HG02571 (cell line): ENCODE measurements at regions not wholly inside any gene's neighbourhood (a gene's known extent, or its start where the extent isn't known, plus 50 kb on each side); places are given as distances from the start of the nearest gene placed in this dataset.

ENCODE experiments used
- ATAC-seq: cut with Tn5 transposase; IDR thresholded peaks from one replicate; pipeline ENCODE4 v1.9.1; 2021; ENCODE audit warnings: mild to moderate bottlenecking, moderate library complexity; ENCODE audit not compliant: unreplicated experiment

- no peak for ATAC-seq
Observed at GRCh38 chr2:45256173-45256866, 247.1 kb upstream of the SIX2 start.

DNA sequence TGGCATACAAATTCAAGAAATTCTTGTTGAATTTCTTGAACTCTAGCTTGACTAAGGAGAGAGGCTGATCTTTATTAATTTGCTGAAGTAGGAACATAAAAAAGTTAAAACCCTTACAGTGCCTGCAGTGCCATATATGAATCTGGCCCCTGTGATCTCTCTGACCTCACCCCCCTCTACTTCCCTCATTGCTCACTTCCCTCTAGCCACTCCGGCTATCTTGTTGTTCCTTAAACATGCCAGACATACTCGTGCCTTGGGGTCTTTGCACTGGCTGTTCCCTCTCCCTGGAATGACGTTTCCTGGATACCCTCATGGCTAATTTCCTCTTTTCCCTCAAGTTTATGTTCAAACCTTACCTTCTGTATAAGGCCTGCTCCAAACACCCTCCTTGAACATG, 246.3 kb upstream of the SIX2 start:
- no peak for ATAC-seq

DNA sequence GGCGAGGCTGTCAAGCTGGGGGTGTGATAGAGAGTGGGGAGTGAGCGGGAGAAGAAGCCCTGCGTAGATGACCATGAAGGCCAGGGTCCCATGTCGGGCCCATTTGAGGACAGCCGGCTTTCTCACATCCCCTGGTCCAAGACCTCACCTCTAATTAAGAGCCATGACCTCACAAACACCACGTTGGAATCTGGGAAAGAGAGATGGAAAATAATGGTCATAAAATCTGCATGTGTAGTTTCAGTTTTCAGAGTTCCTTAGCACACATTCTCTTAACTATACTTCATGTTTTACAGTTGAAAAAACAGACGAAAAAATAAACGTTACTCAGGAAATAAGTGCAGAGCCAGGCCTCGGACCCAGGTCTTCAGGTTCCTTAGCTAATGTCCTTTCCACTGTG, 244.8 kb upstream of the SIX2 start:
- ATAC-seq = no peak

GRCh38 chr2:45253151-45253550, 243.9 kb upstream of the SIX2 start:
- ATAC-seq = no peak

GRCh38 chr2:45250176-45250575, 240.9 kb upstream of the SIX2 start:
- no peak for ATAC-seq

GRCh38 chr2:45248214-45248613, 239.0 kb upstream of the SIX2 start:
- ATAC-seq = no peak

GRCh38 chr2:45244928-45245327, 235.7 kb upstream of the SIX2 start:
- no peak for ATAC-seq

GRCh38 chr2:45242161-45242741, 233.0 kb upstream of the SIX2 start:
- no peak for ATAC-seq

DNA sequence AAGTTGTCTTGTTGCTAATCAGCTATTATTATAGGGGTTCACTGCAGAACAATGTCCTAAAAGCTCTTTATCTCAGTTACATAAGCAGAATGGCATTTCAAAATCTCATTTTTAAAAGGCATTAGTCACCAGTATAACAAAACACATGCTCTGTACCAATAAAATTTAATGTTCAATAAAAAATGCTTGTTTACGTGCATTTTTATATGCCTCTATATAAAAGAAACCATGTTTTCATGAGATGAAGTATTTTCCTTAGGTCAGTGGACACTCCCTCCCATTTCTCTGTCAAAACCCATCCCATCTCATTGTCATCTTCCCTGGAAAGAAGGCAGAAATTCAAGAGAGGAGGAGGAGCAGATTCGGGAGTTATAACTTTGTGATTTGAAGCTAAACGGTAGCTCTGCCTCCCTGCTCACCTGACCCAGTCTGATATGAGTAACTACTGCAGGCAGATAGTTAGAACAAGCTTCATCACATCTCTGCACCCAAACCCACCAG, 231.9 kb upstream of the SIX2 start:
- ATAC-seq = no peak

DNA sequence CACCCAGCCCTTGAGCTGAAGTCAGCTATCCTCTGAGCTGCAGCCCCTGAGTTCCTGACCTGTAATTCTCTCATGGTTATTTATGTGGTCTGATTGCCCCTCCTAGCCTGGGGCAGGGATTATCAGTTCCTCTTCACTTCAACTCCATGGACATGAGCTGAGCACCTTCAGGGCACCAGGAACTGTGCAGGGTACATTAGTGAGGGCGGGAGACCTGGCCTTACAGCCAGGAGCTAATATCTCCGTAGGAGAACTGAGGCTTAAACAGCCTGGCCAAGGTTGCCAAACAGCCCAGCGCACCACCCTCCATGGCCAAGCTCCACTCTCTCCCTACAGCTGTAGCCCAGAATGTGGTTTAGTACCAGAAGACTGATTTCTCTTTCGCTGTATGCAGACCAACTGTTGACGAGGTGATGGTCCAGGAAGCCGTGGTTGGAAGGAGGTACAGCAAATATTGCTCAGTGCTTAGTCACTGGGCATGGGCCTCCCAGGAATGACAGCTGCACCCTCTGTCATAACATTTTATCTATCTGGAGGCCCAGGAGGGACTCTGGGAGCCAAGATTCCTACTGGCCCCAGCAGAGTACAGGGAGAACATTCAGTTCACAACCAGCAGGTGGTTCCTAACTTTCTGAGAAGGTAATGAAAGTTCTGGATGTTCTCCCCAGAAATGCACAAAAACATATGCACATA, 228.7 kb upstream of the SIX2 start:
- ATAC-seq = no peak

DNA sequence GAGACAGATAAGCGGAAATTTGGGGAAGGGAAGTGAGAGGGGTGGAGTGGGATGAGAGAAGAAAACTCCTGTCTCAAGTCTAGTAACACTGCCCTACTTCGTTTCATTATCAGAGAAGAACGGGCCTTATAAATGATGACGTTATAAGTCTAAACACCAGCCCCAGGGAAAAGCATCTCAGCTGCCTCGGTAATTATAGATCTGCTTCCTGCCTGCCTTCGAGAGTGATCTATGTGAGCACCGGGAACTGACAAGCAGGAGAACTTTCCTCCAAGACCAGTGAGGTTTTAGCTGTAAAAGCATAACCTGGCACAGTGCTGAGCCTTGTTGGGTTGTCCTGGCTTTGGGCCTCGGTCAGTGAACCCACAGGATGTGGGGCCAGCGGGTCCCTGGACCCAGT, 227.9 kb upstream of the SIX2 start:
- ATAC-seq = no peak

GRCh38 chr2:45236268-45236667, 227.0 kb upstream of the SIX2 start:
- ATAC-seq = no peak

DNA sequence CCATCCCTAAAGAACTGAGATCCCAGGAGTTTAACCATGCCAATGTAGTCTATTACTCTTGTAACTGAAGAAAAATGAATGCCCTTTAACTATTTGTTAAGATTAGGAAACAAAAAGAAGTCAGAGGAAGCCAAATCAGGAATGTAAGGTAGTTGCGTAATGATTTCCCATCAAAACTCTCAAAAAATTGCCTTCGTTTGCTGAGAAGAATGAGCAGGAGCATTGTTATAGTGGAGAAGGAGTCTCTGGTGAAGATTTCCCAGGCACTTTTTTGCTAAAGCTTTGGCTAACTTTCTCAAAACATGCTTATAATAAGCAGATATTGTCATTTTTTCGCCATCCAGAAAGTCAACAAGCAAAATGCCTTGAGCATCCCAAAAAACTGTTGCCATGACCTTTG, 224.0 kb upstream of the SIX2 start:
- ATAC-seq = no peak

DNA sequence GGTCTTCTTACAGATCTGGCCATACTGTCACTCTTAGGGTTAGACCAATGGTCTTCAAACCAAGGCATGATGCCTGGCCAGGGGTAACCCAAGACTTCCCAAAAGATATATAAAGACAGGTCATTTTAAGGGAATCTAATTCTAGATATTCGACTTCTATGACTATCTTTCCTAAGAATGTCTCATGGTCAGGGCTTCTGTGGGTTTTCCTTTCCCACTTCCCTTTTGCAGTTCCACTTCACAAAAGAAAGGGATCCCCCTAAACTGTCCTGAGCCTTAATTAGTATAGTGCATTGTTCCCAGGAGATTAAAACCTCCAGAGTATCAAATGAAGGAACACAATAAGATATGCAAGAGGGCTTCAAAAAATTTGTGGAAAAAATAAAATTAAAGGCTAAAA, 223.6 kb upstream of the SIX2 start:
- no peak for ATAC-seq

DNA sequence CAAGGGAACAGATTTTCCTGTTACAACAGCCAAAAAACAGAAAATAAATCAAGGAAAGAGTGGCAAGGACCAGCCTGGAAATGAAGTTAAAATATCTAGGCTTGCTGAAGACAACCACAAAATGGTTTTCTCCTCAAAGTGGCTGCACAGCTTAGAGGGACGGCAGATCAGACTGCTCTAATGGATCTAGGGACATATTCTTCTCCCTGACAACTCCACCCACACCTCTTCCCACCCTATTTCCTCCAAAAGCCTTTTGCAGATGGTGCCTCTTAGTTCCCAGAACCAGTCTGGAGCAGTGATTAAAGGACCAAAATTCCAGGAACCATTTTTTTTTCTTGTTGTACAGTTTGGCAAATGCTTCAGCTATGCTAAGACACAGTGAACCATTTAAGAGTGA, 220.2 kb upstream of the SIX2 start:
- no peak for ATAC-seq

- ATAC-seq = no peak
Observed at GRCh38 chr2:45227347-45227746, 218.1 kb upstream of the SIX2 start.

- ATAC-seq = no peak
Observed at GRCh38 chr2:45224993-45225380, 215.7 kb upstream of the SIX2 start.

GRCh38 chr2:45224321-45224992, 215.2 kb upstream of the SIX2 start:
- no peak for ATAC-seq

DNA sequence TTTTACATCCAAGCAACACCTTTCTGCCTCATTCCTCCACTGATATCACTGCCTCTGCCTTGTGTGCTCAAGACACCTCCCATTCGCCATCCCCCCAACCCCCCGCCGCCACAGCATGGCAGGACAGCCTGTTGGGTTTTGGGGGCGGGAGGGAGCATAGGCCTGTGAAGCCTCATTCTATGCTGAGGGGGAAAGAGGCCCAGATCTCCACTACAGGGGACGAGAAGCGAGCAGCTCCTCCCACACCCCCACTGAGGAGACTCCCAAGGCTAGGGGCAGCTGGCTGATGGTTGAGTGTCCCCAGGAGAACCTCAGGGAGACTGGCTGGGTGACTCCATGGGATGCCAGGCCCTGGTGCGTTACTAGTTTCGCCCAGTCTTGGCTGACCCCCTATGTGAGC, 214.3 kb upstream of the SIX2 start:
- ATAC-seq = no peak

DNA sequence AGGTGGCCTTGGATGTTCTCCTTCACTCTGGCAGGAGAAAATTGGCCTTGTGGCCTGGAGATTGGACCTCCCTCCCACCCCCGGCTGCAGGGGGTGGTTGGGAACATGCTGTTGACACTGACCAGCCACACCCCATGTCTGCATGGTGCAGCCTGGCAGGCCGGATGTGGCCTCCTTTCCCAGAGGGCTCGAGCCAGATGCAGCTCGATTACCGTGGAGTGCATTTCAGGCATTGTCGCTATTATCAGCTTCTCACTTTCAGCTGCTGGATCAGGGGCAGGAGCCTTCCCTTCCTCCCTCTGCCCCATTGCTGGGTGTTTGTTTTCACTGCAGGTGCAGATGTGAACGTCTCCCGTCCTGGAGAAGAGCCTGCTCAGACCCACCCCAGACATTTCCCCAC, 211.0 kb upstream of the SIX2 start:
- no peak for ATAC-seq

GRCh38 chr2:45218931-45219339, 209.7 kb upstream of the SIX2 start:
- no peak for ATAC-seq

DNA sequence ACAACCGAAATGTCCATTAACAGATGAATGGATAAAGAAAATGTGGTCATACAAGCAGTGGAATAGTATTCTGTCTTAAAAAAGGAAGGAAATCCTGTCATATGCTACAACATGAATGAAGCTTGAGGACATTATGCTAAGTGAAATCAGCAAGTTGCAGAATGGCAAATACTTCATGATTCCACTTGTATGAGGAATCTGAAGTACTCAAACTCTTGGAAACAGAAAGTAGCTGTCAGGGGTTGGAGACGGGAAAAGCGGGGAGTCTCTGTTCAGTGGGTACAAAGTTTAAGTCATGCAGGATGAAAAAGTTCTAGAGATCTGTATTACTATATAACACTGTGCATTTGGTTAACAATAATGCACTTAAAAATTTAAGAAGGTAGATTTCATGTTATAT, 209.0 kb upstream of the SIX2 start:
- ATAC-seq = no peak
